IPS-20b (cell line): ENCODE measurements at regions not wholly inside any gene's neighbourhood (a gene's known extent, or its start where the extent isn't known, plus 50 kb on each side); places are given as distances from the start of the nearest gene placed in this dataset.
"Not testable (repeated sequence)": the region's sequence is repeated elsewhere in the genome, so short reads cannot be mapped to it uniquely, and the experiment has no call there.

Source experiments
- H3K27ac ChIP-seq: one replicate; pipeline ENCODE4 v1.5.1; 2013; ENCODE audit warnings: low read length
- H3K27me3 ChIP-seq: 2 replicates; pipeline ENCODE4 v1.6.1; 2013; ENCODE audit warnings: mild to moderate bottlenecking, low read length, inconsistent platforms; ENCODE audit not compliant: insufficient read depth
- H3K36me3 ChIP-seq: 2 replicates; pipeline ENCODE4 v1.6.1; 2013; ENCODE audit warnings: low read depth, mild to moderate bottlenecking, inconsistent platforms, low read length, moderate library complexity; ENCODE audit not compliant: insufficient read depth
- H3K4me1 ChIP-seq: 2 replicates; pipeline ENCODE4 v1.6.1; 2013; ENCODE audit warnings: mild to moderate bottlenecking, control low read depth, inconsistent platforms, low read length, moderate library complexity; ENCODE audit not compliant: insufficient read depth
- H3K4me3 ChIP-seq: 2 replicates; pipeline ENCODE4 v1.5.1; 2013; ENCODE audit warnings: mild to moderate bottlenecking, low read length, inconsistent platforms
- H3K9ac ChIP-seq: 2 replicates; pipeline ENCODE4 v1.6.1; 2013; ENCODE audit warnings: low read depth, mild to moderate bottlenecking, inconsistent platforms, low read length, moderate library complexity
- H3K9me3 ChIP-seq: 2 replicates; pipeline ENCODE4 v1.6.1; 2013; ENCODE audit warnings: mild to moderate bottlenecking, low read depth, low read length, inconsistent platforms; ENCODE audit not compliant: insufficient read depth

DNA sequence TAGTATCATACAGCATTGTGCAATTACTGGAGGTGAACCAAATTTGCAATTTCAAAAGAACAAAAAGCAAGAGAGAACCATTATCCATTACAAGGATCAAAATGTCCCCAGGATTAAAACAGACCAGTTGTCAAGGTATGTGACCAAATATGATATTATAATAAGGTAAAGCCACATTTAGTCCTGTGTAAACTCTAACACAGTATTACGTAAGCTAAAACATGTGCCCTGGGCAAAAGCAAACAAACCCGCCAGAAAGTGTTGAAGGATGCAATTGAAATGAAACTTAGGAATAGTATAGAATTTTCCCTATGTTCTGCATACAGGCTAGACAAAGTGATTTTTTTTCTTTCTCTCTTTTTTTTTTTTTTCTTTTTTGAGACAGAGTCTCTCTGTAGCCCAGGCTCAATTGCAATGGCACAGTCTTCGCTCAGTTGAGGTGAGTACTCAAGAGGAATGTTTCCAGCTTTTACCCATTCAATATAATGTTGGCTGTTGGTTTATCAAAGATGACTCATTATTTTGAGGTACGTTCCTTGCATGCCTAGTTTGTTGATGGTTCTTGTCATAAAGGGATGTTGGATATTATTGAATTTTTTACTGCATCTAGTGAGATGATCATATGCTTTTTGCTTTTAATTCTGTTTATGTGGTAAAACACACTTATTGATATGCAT, 137.1 kb upstream of the FOXG1 start:
- no peaks in the 10 kb centered on the region for H3K27me3 ChIP-seq
- H3K4me1 ChIP-seq, result no peaks in the 10 kb centered on the region
- H3K9me3 ChIP-seq, result peaks cover 5% of the 10 kb centered on the region
- no peak overlapping the region for H3K4me3 ChIP-seq
- no peaks in the 10 kb centered on the region for H3K36me3 ChIP-seq
- H3K27ac ChIP-seq, result no peak overlapping the region
- H3K9ac ChIP-seq, result no peak overlapping the region

DNA sequence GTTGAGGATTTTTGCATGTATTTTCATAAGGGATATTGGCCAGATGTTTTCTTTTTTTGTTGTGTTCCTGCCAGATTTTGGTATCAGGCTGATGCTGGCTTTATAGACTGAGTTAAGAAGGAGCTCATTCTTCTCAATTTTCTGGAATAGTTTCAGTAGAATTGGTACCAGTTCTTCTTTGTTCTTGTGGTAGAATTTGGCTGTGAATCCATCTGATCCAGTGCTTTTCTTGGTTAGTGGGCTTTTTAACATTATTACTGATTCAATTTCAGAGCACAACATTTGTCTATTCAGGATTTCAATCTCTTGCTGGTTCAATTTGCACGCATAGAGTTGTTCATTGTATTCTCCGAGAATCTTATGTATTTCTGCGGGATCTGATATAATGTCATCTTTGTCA, 136.5 kb upstream of the FOXG1 start:
- Histone ChIP-seq H3K27me3 (no peaks in the 10 kb centered on the region), H3K4me3 (no peak overlapping the region), H3K4me1 (no peaks in the 10 kb centered on the region), H3K27ac (no peak overlapping the region), H3K9ac (no peak overlapping the region), H3K9me3 (peaks cover 5% of the 10 kb centered on the region), H3K36me3 (no peaks in the 10 kb centered on the region)

DNA sequence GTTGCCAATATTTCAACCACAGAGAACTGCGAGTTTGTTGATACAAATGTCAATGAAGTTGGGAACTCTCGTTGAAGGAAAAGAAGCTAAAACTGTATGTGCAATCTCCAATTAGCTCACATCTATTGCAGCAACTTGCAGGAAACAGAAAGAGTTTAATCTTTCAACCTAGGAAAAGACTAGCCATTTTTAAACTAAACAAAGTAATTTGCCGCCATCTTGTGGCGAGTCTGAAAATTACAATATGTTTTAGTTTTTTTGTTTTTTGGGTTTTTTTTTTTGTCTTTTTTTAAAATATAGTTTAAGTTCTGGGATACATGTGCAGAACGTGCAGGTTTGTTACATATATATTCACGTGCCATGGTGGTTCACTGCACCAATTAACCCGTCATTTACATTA, 131.2 kb upstream of the FOXG1 start:
- no peak overlapping the region for H3K4me3 ChIP-seq
- no peaks in the 10 kb centered on the region for H3K36me3 ChIP-seq
- no peaks in the 10 kb centered on the region for H3K4me1 ChIP-seq
- H3K9ac ChIP-seq, result no peak overlapping the region
- H3K27me3 ChIP-seq, result no peaks in the 10 kb centered on the region
- H3K9me3 ChIP-seq, result peaks cover 5% of the 10 kb centered on the region
- H3K27ac ChIP-seq, result no peak overlapping the region

DNA sequence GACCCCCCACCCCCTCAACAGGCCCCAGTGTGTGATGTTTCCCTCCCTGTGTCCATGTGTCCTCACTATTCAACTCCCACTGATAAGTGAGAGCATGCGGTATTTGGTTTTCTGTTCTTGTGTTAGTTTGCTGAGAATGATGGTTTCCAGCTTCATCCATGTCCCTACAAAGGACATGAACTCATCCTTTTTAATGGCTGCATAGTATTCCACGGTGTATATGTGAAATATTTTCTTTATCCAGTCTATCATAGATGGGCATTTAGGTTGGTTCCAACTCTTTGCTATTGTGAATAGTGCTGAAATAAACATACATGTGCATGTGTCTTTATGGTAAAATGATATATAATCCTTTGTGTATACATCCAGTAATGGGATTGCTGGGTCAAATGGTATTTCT, 130.8 kb upstream of the FOXG1 start:
- H3K4me3 ChIP-seq, H3K27me3 ChIP-seq, H3K9ac ChIP-seq, H3K36me3 ChIP-seq, H3K4me1 ChIP-seq, H3K27ac ChIP-seq, H3K9me3 ChIP-seq: not testable (repeated sequence)

DNA sequence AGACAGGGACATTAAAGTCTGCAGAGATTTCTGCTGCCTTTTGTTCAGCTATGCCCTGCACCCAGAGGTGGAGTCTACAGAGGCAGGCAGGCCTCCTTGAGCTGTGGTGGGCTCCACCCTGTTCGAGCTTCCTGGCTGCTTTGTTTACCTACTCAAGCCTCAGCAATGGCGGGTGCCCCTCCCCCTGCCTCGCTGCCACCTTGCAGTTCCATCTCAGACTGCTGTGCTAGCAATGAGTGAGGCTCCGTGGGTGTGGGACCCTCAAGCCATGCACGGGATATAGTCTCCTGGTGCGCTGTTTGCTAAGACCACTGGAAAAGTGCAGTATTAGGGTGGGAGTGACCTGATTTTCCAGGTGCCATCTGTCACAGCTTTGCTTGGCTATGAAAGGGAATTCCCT, 125.4 kb upstream of the FOXG1 start:
- H3K27ac ChIP-seq, H3K4me3 ChIP-seq, H3K36me3 ChIP-seq, H3K9ac ChIP-seq, H3K4me1 ChIP-seq, H3K9me3 ChIP-seq, H3K27me3 ChIP-seq: not testable (repeated sequence)

DNA sequence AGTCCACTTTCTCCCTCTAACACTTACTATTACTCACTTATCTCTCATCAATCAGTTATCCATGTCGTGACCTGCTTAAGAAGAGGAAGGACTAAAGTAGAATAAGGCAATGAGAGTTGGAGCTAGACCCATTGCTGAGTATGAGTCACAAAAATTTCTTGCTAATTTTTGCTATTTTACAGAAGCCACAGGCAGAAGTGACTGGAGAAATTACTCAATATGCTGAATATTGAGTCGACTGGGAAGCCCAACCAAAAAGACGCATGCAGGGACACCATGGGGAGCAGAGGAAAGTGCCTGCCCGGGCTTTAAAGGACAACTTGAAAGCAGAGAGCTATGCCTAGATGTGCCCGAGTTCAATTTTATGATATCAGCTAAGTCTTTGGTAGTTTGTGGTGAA, 115.4 kb upstream of the FOXG1 start:
- H3K9ac ChIP-seq, result no peak overlapping the region
- no peak overlapping the region for H3K4me3 ChIP-seq
- H3K36me3 ChIP-seq, result no peaks in the 10 kb centered on the region
- peaks cover 5% of the 10 kb centered on the region; the same call in 1 of the 2 replicates for H3K4me1 ChIP-seq
- no peaks in the 10 kb centered on the region for H3K27me3 ChIP-seq
- H3K27ac ChIP-seq, result no peak overlapping the region
- H3K9me3 ChIP-seq, result no peaks in the 10 kb centered on the region

DNA sequence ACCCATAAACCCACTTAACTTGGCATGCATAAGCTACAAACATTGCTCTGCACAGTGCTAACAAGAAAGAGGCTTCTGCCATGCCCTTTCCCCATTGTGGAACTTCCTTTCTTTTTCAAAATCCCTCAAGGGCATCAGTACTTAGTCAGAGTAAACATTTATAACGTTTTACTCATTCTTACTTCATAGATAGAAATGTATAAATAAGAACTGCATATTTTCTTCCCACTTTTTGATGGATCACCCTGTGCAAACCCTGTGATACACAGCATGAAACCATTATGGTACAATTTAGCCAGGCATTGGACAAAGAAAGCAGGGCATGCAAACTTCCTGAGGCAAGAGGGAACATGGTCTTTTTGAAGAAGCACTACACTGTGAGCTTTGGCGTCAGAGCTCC, 113.8 kb upstream of the FOXG1 start:
- Histone ChIP-seq H3K4me3 (no peak overlapping the region), H3K4me1 (peaks cover 5% of the 10 kb centered on the region; the same call in 1 of the 2 replicates), H3K27me3 (no peaks in the 10 kb centered on the region), H3K9me3 (no peaks in the 10 kb centered on the region), H3K27ac (no peak overlapping the region), H3K36me3 (no peaks in the 10 kb centered on the region), H3K9ac (no peak overlapping the region)

- Histone ChIP-seq H3K36me3 (no peaks in the 10 kb centered on the region), H3K27ac (no peak overlapping the region), H3K9ac (no peak overlapping the region), H3K9me3 (no peaks in the 10 kb centered on the region), H3K27me3 (no peaks in the 10 kb centered on the region), H3K4me1 (peaks cover 5% of the 10 kb centered on the region; the same call in 1 of the 2 replicates), H3K4me3 (no peak overlapping the region)
These were observed 113.1 kb upstream of the FOXG1 start for GRCh38 chr14:28653521-28653920.

DNA sequence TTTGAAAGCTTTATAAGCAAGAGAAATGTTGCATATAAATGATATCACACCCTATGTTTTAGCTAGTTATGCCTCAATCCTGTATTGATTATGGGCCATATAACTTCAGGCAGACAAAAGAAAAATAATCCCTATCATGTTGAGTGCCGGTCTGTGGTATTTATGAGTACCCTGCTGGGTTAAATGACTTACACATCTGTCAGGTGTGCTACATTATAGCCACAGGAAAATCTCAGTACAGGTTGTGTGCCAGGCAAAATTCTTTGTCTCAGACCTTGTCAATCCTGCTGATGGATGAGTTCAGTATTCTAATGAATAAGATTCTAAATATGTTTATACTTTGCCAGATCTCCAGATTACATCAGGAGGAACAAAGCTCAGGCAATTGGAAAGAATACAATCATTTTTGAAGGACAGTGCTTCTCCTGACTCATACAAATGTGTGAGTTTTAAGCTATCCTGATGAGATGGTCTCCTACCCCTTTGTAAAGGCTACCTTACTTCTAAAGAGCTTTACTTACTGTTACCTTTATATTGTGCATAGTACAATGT, 109.8 kb upstream of the FOXG1 start:
- Histone ChIP-seq H3K4me3 (no peak overlapping the region), H3K36me3 (no peaks in the 10 kb centered on the region), H3K27me3 (no peaks in the 10 kb centered on the region), H3K9me3 (no peaks in the 10 kb centered on the region), H3K9ac (no peak overlapping the region), H3K4me1 (peaks cover 13% of the 10 kb centered on the region), H3K27ac (no peak overlapping the region)

DNA sequence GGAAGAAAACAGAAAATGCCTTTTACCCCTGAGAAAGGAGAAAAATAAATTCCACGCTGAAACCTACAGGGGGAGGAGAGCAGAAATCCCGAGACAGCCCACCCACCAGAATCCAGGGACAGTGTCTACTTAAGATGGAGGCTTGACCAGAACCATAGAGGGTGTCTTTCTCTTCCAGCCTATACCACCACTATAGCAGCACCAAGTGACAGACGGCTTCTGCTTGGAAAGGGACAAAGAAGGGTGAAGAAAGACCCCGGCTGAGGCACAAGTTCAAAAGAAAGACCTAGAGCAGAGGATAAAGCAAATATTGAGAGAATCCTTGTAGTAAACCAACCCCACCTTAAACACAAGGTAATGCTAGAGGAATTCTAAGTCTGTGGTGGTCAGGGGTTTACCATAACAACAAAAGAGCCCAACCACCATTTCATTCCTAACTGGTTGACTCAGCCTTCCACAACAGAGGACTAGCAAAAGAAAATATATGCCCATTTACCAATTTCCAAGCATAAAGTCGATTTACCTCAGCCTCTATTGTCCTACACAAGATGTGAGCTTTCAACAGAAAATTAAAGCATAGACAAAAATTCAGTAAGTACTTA, 105.3 kb upstream of the FOXG1 start:
- H3K4me1 ChIP-seq, result peaks cover 10% of the 10 kb centered on the region
- H3K9me3 ChIP-seq, result no peaks in the 10 kb centered on the region
- no peaks in the 10 kb centered on the region for H3K27me3 ChIP-seq
- H3K9ac ChIP-seq, result peak overlapping the region; percentile 55
- H3K27ac ChIP-seq, result peak overlapping the region; percentile 49
- peak overlapping the region; percentile 36 for H3K4me3 ChIP-seq
- no peaks in the 10 kb centered on the region for H3K36me3 ChIP-seq

GRCh38 chr14:28666961-28667360, 99.6 kb upstream of the FOXG1 start:
- Histone ChIP-seq H3K4me1 (peaks cover 2% of the 10 kb centered on the region; the same call in 1 of the 2 replicates), H3K9ac (no peak overlapping the region), H3K4me3 (no peak overlapping the region), H3K9me3 (no peaks in the 10 kb centered on the region), H3K27ac (no peak overlapping the region), H3K27me3 (no peaks in the 10 kb centered on the region), H3K36me3 (no peaks in the 10 kb centered on the region)

- H3K27ac ChIP-seq, result no peak overlapping the region
- no peaks in the 10 kb centered on the region for H3K27me3 ChIP-seq
- H3K4me1 ChIP-seq, result peaks cover 2% of the 10 kb centered on the region; the same call in 1 of the 2 replicates
These were observed 95.2 kb upstream of the FOXG1 start for GRCh38 chr14:28671425-28671824.

More at GRCh38 chr14:28671425-28671824, 95.2 kb upstream of the FOXG1 start:
- H3K9me3 ChIP-seq, result no peaks in the 10 kb centered on the region
- H3K9ac ChIP-seq, result no peak overlapping the region
- H3K4me3 ChIP-seq, result no peak overlapping the region
- H3K36me3 ChIP-seq, result no peaks in the 10 kb centered on the region
